Keratinocyte (primary cell): ENCODE measurements at regions not wholly inside any gene's neighbourhood (a gene's known extent, or its start where the extent isn't known, plus 50 kb on each side); places are given as distances from the start of the nearest gene placed in this dataset.

ENCODE experiments used
- CTCF ChIP-seq, 3 experiments: IDR thresholded peaks in 1 of 3; conservative IDR thresholded peaks in 1 of 3; optimal IDR thresholded peaks in 1 of 3; 2 replicates in 2 of 3; 3 replicates in 1 of 3; pipeline versions ENCODE3 to v1.5.1; 2011; ENCODE audit warnings: low read length in 3 of 3, mild to moderate bottlenecking in 3 of 3, moderate library complexity in 2 of 3, control low read depth in 1 of 3, inconsistent platforms in 1 of 3; ENCODE audit not compliant: insufficient read depth in 2 of 3; ENCODE audit errors: extremely low read depth in 1 of 3
- EZH2 ChIP-seq: IDR thresholded peaks from one replicate; pipeline ENCODE4 v1.6.1; 2012; ENCODE audit warnings: inconsistent platforms, mild to moderate bottlenecking, low read length, moderate library complexity

- TF ChIP-seq CTCF (optimal IDR thresholded peaks at IDR 0.05 in 1 of 3, IDR thresholded peaks at IDR 0.05 in 1 of 3, conservative IDR thresholded peaks at IDR 0.05 in 1 of 3; ENCODE audit: extremely low read depth in 1 of 3, insufficient read depth in 2 of 3, low read length in 3 of 3) = no peak
- no peak for TF ChIP-seq EZH2
Measured at GRCh38 chr6:103268335-103268734, 1591.4 kb downstream of the HACE1 start.
